HG03039 (cell line): ENCODE measurements at regions not wholly inside any gene's neighbourhood (a gene's known extent, or its start where the extent isn't known, plus 50 kb on each side); places are given as distances from the start of the nearest gene placed in this dataset.

Experiments used
- ATAC-seq: cut with Tn5 transposase; IDR thresholded peaks from one replicate; pipeline ENCODE4 v1.9.1; 2021; ENCODE audit warnings: mild to moderate bottlenecking, moderate library complexity; ENCODE audit not compliant: unreplicated experiment

- ATAC-seq = no peak
Measured at GRCh38 chr9:16128003-16128402, 575.2 kb downstream of the CCDC171 start.

GRCh38 chr9:16131264-16131663, 578.4 kb downstream of the CCDC171 start:
- no peak for ATAC-seq

- ATAC-seq = no peak
Measured at GRCh38 chr9:16132513-16132912, 579.7 kb downstream of the CCDC171 start.

GRCh38 chr9:16133032-16133431, 580.2 kb downstream of the CCDC171 start:
- no peak for ATAC-seq

GRCh38 chr9:16133556-16134227, 580.8 kb downstream of the CCDC171 start:
- peak; percentile 67 for ATAC-seq

- ATAC-seq = no peak
Measured at GRCh38 chr9:16134351-16134750, 581.5 kb downstream of the CCDC171 start.

- no peak for ATAC-seq
Measured at GRCh38 chr9:16135968-16136367, 583.1 kb downstream of the CCDC171 start.

GRCh38 chr9:16136451-16136850, 583.6 kb downstream of the CCDC171 start:
- no peak for ATAC-seq

- no peak for ATAC-seq
Measured at GRCh38 chr9:16136961-16137360, 584.1 kb downstream of the CCDC171 start.

GRCh38 chr9:16138561-16139491, 586.0 kb downstream of the CCDC171 start:
- ATAC-seq = no peak

- ATAC-seq = no peak
Measured at GRCh38 chr9:16139774-16140173, 586.9 kb downstream of the CCDC171 start.

- ATAC-seq = no peak
Measured at GRCh38 chr9:16143310-16143709, 590.5 kb downstream of the CCDC171 start.

GRCh38 chr9:16143947-16144890, 591.4 kb downstream of the CCDC171 start:
- no peak for ATAC-seq

GRCh38 chr9:16145196-16145950, 592.5 kb downstream of the CCDC171 start:
- ATAC-seq = no peak

GRCh38 chr9:16147726-16148125, 594.9 kb downstream of the CCDC171 start:
- ATAC-seq = no peak

GRCh38 chr9:16150501-16150900, 597.7 kb downstream of the CCDC171 start:
- ATAC-seq = no peak

GRCh38 chr9:16150938-16151650, 598.3 kb downstream of the CCDC171 start:
- ATAC-seq = no peak

GRCh38 chr9:16152276-16153101, 599.6 kb downstream of the CCDC171 start:
- ATAC-seq = no peak

GRCh38 chr9:16153221-16153620, 600.4 kb downstream of the CCDC171 start:
- ATAC-seq = no peak
